ENCODE measurements at regions not wholly inside any gene's neighbourhood (a gene's known extent, or its start where the extent isn't known, plus 50 kb on each side); places are given as distances from the start of the nearest gene placed in this dataset.

- Mint-ChIP-seq H3K4me1 (ENCODE audit: low read depth, unreplicated experiment) (no peaks in the 10 kb centered on the region), H3K9me3 (ENCODE audit: unreplicated experiment) (no peaks in the 10 kb centered on the region), H3K4me3 (ENCODE audit: unreplicated experiment) (no peak overlapping the region), H3K36me3 (ENCODE audit: insufficient read depth, unreplicated experiment) (no peaks in the 10 kb centered on the region), H3K27me3 (ENCODE audit: insufficient read depth, unreplicated experiment) (no peaks in the 10 kb centered on the region), H3K27ac (ENCODE audit: unreplicated experiment) (no peak overlapping the region)
- Histone ChIP-seq H3K4me3 (ENCODE audit: low read depth, low read length) (no peak overlapping the region), H3K36me3 (ENCODE audit: control insufficient read depth, insufficient read depth, low read length) (no peaks in the 10 kb centered on the region), H3K9me3 (no peaks in the 10 kb centered on the region), H3K4me1 (no peaks in the 10 kb centered on the region), H3K27me3 (replicated peaks; ENCODE audit: control insufficient read depth, insufficient read depth, low read length) (no peaks in the 10 kb centered on the region)
- DNase-seq, result no peak
- ChIA-PET POLR2A (no interaction called here), CTCF (no interaction called here)
- intact Hi-C loops (cut with micrococcal nuclease; ENCODE audit: unreplicated experiment), result loop anchor here (2.0 to 5.0 kb wide), 3 partner anchors 551 to 1549 kb away; no protein-coding TSS in a partner anchor
- no TSS peak for BruUV-seq (replicated peaks)
- TF ChIP-seq CTCF (IDR thresholded peaks at IDR 0.05; ENCODE audit: insufficient read depth in 1 of 2, low read depth in 1 of 2, low read length in 1 of 2, severe bottlenecking in 1 of 2, unreplicated experiment in 1 of 2), result no peak
Measured at GRCh38 chr4:131093303-131093702, 1997.4 kb downstream of the C4orf33 start.

DNA sequence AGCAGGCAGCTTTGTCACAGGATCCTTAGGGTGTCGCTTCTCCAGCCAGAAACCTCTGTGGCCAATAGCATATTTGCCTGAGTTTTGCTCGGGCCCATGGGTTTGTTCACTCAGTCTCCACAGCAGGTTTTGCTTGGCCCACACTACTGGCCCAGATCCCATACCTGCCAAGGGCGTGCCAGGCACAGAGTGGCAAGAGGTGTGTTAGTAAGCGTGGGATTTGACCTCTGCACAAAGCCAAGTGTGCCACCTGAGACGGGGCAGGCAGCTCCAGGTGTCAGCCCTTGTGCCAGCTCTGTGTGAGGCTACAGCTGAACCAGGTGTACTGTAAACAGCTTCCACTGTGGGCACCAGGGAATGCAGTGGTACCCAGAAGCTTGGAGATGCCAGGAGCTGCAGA, 2003.0 kb downstream of the C4orf33 start:
- no TSS peak for BruUV-seq (replicated peaks)
- ChIA-PET CTCF (no interaction called here), POLR2A (no interaction called here)
- no peak for DNase-seq
- H3K4me1 Mint-ChIP-seq (ENCODE audit: low read depth, unreplicated experiment), result no peaks in the 10 kb centered on the region
- no peak overlapping the region for H3K4me3 Mint-ChIP-seq (ENCODE audit: unreplicated experiment)
- H3K27ac Mint-ChIP-seq (ENCODE audit: unreplicated experiment), result no peak overlapping the region
- TF ChIP-seq CTCF (IDR thresholded peaks at IDR 0.05; ENCODE audit: insufficient read depth in 1 of 2, low read depth in 1 of 2, low read length in 1 of 2, severe bottlenecking in 1 of 2, unreplicated experiment in 1 of 2), result no peak
- no peaks in the 10 kb centered on the region for H3K27me3 Mint-ChIP-seq (ENCODE audit: insufficient read depth, unreplicated experiment)
- no peak overlapping the region for H3K4me3 ChIP-seq (ENCODE audit: low read depth, low read length)
- intact Hi-C loops (cut with micrococcal nuclease; ENCODE audit: unreplicated experiment), result no loop called here
- H3K36me3 ChIP-seq (ENCODE audit: control insufficient read depth, insufficient read depth, low read length), result no peaks in the 10 kb centered on the region
- no peaks in the 10 kb centered on the region for H3K9me3 Mint-ChIP-seq (ENCODE audit: unreplicated experiment)
- no peaks in the 10 kb centered on the region for H3K4me1 ChIP-seq
- H3K27me3 ChIP-seq (replicated peaks; ENCODE audit: control insufficient read depth, insufficient read depth, low read length), result no peaks in the 10 kb centered on the region
- H3K36me3 Mint-ChIP-seq (ENCODE audit: insufficient read depth, unreplicated experiment), result no peaks in the 10 kb centered on the region
- no peaks in the 10 kb centered on the region for H3K9me3 ChIP-seq

- Histone ChIP-seq H3K27me3 (replicated peaks; ENCODE audit: control insufficient read depth, insufficient read depth, low read length) (no peaks in the 10 kb centered on the region), H3K4me3 (ENCODE audit: low read depth, low read length) (no peak overlapping the region), H3K4me1 (no peaks in the 10 kb centered on the region), H3K9me3 (no peaks in the 10 kb centered on the region), H3K36me3 (ENCODE audit: control insufficient read depth, insufficient read depth, low read length) (no peaks in the 10 kb centered on the region)
- no peak for DNase-seq
- intact Hi-C loops (cut with micrococcal nuclease; ENCODE audit: unreplicated experiment), result no loop called here
- H3K9me3 Mint-ChIP-seq (ENCODE audit: unreplicated experiment), result no peaks in the 10 kb centered on the region
- ChIA-PET POLR2A (no interaction called here), CTCF (no interaction called here)
- H3K4me1 Mint-ChIP-seq (ENCODE audit: low read depth, unreplicated experiment), result no peaks in the 10 kb centered on the region
- H3K4me3 Mint-ChIP-seq (ENCODE audit: unreplicated experiment), result no peak overlapping the region
- no TSS peak for BruUV-seq (replicated peaks)
- no peak overlapping the region for H3K27ac Mint-ChIP-seq (ENCODE audit: unreplicated experiment)
- no peaks in the 10 kb centered on the region for H3K36me3 Mint-ChIP-seq (ENCODE audit: insufficient read depth, unreplicated experiment)
- H3K27me3 Mint-ChIP-seq (ENCODE audit: insufficient read depth, unreplicated experiment), result no peaks in the 10 kb centered on the region
- no peak for TF ChIP-seq CTCF (IDR thresholded peaks at IDR 0.05; ENCODE audit: insufficient read depth in 1 of 2, low read depth in 1 of 2, low read length in 1 of 2, severe bottlenecking in 1 of 2, unreplicated experiment in 1 of 2)
Measured at GRCh38 chr4:131113273-131113672, 2017.3 kb downstream of the C4orf33 start.

Measured in Caco-2 (cell line).